GM12872 (cell line): ENCODE measurements at regions not wholly inside any gene's neighbourhood (a gene's known extent, or its start where the extent isn't known, plus 50 kb on each side); places are given as distances from the start of the nearest gene placed in this dataset.

Experiments used
- TF ChIP-seq, protein P1 (sequence below): IDR thresholded peaks from 3 replicates; pipeline ENCODE4 v1.5.1; 2011; ENCODE audit warnings: low read depth, mild to moderate bottlenecking, low read length, moderate library complexity; ENCODE audit not compliant: insufficient read depth

DNA sequence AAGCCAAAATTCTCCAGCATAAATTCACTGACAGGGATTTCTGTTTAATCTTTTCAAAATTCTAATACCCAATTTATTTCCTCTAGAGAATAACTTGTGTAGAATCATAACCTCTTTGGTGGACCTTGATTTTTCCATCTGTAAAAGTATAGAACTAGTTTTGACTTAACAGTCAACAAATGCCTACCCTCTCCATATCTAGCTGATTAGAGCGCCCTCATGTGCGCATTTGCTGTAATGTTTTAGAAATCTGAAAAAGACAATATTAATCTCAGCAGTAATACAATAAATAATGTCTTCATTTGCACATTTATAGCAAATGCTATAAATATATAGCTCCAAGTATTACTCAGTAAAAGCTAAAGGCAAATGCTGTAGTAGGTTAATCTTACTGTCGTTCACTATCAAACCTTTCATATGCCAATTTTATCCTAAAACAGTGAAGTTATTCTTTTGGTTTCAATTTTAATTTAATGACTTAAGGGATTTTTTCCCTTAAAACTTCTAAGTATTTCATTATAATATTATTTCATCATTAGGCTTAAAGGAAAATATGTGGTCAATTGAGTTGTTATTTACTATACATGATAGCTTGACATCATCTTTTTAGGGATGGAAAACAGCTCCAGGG lies 153.6 kb upstream of the EFCAB3 start:
- TF ChIP-seq, protein P1, sequence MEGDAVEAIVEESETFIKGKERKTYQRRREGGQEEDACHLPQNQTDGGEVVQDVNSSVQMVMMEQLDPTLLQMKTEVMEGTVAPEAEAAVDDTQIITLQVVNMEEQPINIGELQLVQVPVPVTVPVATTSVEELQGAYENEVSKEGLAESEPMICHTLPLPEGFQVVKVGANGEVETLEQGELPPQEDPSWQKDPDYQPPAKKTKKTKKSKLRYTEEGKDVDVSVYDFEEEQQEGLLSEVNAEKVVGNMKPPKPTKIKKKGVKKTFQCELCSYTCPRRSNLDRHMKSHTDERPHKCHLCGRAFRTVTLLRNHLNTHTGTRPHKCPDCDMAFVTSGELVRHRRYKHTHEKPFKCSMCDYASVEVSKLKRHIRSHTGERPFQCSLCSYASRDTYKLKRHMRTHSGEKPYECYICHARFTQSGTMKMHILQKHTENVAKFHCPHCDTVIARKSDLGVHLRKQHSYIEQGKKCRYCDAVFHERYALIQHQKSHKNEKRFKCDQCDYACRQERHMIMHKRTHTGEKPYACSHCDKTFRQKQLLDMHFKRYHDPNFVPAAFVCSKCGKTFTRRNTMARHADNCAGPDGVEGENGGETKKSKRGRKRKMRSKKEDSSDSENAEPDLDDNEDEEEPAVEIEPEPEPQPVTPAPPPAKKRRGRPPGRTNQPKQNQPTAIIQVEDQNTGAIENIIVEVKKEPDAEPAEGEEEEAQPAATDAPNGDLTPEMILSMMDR, result 0 out of 3 replicates have a peak, but pooled peaks have one; percentile 7

- TF ChIP-seq, protein P1, result no peak
Observed at GRCh38 chr17:62219221-62219899, 154.3 kb upstream of the MED13 start.

DNA sequence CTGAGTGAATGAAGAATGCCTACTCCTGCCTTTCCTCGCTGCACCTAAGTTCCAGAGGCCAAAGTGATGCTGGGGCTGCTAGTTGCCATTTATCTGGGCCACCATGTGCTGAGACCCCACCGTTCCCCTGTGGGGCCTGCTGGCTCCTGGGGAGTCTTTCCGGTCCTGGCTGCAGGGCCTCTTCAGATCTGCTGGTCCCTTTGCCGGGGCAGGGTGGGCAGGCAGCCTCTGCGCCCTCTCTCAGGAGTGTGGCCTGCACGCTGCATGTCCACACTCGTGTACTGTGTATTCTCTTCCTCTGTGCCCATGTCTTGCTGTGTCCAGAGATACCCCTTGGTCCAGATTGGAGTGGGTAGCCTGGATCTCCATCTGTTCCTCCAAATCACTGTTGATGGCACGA lies 151.8 kb upstream of the MED13 start:
- TF ChIP-seq, protein P1, result no peak

DNA sequence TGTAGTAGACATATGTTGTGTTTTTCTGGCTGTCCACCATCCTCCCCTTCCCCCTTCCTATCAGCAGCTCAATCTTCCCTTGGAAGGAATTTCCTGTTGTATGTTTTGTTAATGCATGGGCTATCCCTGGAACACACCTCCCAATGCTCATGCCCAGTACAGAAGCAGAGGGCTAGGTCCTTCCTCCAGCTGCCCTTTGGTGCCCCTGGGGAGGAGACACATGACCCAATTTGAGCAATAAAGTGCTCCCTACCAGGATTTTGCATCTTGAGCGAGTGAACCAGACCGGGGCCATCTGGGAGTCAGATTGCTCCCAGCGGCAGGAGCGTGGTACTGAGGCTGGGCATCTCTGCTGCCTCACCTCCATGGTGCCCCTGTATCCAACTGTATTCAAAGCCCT lies 141.5 kb upstream of the MED13 start:
- TF ChIP-seq, protein P1, result no peak

DNA sequence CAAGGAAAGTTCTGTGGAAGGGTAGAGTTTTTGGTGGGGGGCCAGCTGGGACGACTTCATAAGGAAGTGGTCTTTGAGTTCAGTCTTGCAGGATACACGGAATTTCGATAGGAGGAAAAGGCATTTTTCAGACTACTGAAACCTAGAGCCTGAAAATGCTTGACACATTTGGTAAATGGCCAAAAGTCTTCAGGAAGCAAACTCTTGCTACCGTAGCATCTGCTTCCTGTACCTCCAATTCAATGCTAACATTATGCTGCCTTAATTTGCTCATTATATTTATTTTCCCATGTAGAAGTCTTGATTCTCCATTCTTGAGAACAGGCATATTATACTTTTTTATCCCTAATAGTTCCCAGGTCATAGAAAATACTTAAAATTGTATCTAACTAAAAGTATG lies 129.3 kb upstream of the MED13 start:
- TF ChIP-seq, protein P1, result no peak

DNA sequence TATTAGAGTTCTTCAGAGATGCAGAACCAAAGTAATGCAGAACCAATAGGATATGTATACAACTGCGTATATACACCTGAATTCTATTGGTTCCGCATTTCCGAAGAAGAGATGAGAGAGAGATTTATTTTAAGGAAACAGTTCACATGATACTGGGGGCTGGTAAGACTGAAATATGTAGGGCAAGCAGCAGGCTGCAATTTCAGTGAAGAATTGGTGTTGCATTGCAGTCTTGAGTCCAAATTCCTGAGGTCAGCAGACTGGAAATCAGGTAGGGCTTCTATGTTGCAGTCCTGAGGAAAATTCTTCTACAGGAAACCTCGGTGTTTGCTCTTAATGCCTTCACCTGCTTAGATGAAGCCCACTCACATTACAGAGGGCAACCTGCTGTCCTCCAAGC lies 128.2 kb upstream of the MED13 start:
- TF ChIP-seq, protein P1, result no peak

DNA sequence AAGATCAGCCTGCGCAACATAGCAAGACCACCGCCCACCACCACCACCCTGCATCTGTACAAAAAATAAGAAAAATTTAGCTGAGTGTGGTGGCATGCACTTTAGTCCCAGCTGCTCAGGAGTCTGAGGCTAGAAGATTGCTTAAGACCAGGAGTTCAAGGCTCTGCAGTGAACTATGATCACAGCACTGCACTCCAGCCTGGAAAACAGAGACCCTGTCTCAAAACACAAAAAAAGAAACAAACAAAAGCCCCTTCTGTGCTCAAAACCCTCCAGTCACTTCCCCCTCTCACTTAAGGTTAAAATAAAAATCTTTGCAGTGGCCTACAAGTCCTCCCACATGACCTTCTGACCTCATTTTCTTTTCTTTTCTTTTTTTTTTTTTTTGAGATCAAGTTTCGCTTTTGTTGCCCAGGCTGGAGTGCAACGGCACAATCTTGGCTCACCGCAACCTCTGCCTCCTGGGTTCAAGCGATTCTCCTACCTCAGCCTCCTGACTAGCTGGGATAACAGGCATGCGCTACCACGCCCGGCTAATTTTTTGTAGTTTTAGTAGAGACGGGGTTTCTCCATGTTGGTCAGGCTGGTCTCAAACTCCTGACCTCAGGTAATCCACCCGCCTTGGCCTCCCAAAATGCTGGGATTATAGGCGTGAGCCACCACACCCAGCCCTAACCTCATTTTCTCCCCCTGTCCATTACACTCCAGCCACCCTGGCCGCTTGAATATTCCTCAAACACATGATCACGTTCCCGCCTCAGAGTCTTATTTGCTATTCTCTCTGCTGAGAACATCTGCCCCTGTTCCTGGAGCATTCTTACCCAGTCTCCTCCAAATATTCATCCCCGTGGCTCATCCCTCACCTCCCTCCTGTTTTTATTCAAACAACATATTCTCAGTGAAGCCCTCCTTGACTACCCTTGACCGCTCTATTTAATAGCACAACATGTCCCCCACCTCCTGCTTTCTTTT lies 126.6 kb upstream of the MED13 start:
- TF ChIP-seq, protein P1, result no peak
